HepG2 (cell line): ENCODE measurements at regions not wholly inside any gene's neighbourhood (a gene's known extent, or its start where the extent isn't known, plus 50 kb on each side); places are given as distances from the start of the nearest gene placed in this dataset.

Source experiments
- AHR ChIP-seq: IDR thresholded peaks from 2 replicates; pipeline ENCODE4 v1.6.1; 2018; ENCODE audit warnings: missing genetic modification reagents, missing compliant biosample characterization
- BRF2 ChIP-seq: sonication (generic); formaldehyde crosslinking; IDR thresholded peaks from 2 replicates; pipeline ENCODE4 v1.8.1; 2022; ENCODE audit warnings: mild to moderate bottlenecking, missing genetic modification reagents
- JUNB ChIP-seq: sonication (generic); formaldehyde crosslinking; IDR thresholded peaks from 2 replicates; pipeline ENCODE4 v1.8.0; 2022; ENCODE audit warnings: missing genetic modification reagents, mild to moderate bottlenecking, borderline replicate concordance
- MAFK ChIP-seq, 2 experiments: IDR thresholded peaks in 1 of 2; conservative IDR thresholded peaks in 1 of 2; 2 replicates each; pipeline ENCODE4 v1.6.1; 2011; ENCODE audit warnings: improper control_type of control experiment in 2 of 2, low read length in 2 of 2
- PAWR ChIP-seq: sonication (generic); formaldehyde crosslinking; IDR thresholded peaks from 2 replicates; pipeline ENCODE4 v1.4.0; 2020; ENCODE audit warnings: missing genetic modification reagents, mild to moderate bottlenecking, borderline replicate concordance
- RELA ChIP-seq: sonication (generic); formaldehyde crosslinking; IDR thresholded peaks from 2 replicates; pipeline ENCODE4 v1.4.0; 2020; ENCODE audit warnings: missing genetic modification reagents
- SP1 ChIP-seq, 2 experiments: fragments of 450-650 bp in 1 of 2; sonication (generic) in 1 of 2; formaldehyde crosslinking in 1 of 2; IDR thresholded peaks; 2 replicates each; pipeline versions ENCODE4 v1.4.0 to v1.6.1; 2016 to 2020; ENCODE audit warnings: missing genetic modification reagents in 1 of 2
- SP140L ChIP-seq: sonication (generic); formaldehyde crosslinking; IDR thresholded peaks from 2 replicates; pipeline ENCODE4 v1.4.0; 2020; ENCODE audit warnings: missing genetic modification reagents, borderline replicate concordance
- TEAD2 ChIP-seq: sonication (generic); formaldehyde crosslinking; IDR thresholded peaks from 2 replicates; pipeline ENCODE4 v1.9.0; 2021; ENCODE audit warnings: missing genetic modification reagents
- TMF1 ChIP-seq: sonication (generic); formaldehyde crosslinking; IDR thresholded peaks from 2 replicates; pipeline ENCODE4 v1.8.1; 2022; ENCODE audit warnings: low read depth, missing genetic modification reagents
- TP53 ChIP-seq: sonication (generic); formaldehyde crosslinking; conservative IDR thresholded peaks from 2 replicates; pipeline ENCODE4 v1.4.0; 2020; ENCODE audit warnings: missing genetic modification reagents
- ZFP36L1 ChIP-seq: sonication (generic); formaldehyde crosslinking; IDR thresholded peaks from 2 replicates; pipeline ENCODE4 v1.8.0; 2022; ENCODE audit warnings: mild to moderate bottlenecking, missing genetic modification reagents, moderate library complexity
- ZNF121 ChIP-seq: sonication (generic); formaldehyde crosslinking; IDR thresholded peaks from 2 replicates; pipeline ENCODE4 v1.5.0; 2020; ENCODE audit warnings: mild to moderate bottlenecking, missing genetic modification reagents
- ZNF124 ChIP-seq: sonication (generic); formaldehyde crosslinking; IDR thresholded peaks from 2 replicates; pipeline ENCODE4 v1.4.0; 2020; ENCODE audit warnings: missing genetic modification reagents
- ZNF160 ChIP-seq: sonication (generic); formaldehyde crosslinking; IDR thresholded peaks from 2 replicates; pipeline ENCODE4 v1.8.0; 2022; ENCODE audit warnings: mild to moderate bottlenecking, inconsistent platforms, missing genetic modification reagents
- ZNF224 ChIP-seq: sonication (generic); formaldehyde crosslinking; IDR thresholded peaks from 2 replicates; pipeline ENCODE4 v1.5.0; 2020; ENCODE audit warnings: mild to moderate bottlenecking, missing genetic modification reagents
- ZNF570 ChIP-seq: sonication (generic); formaldehyde crosslinking; IDR thresholded peaks from 2 replicates; pipeline ENCODE4 v1.4.0; 2020; ENCODE audit warnings: mild to moderate bottlenecking, missing genetic modification reagents, borderline replicate concordance
- ZNF615 ChIP-seq: sonication (generic); formaldehyde crosslinking; IDR thresholded peaks from 2 replicates; pipeline ENCODE4 v1.5.0; 2020; ENCODE audit warnings: mild to moderate bottlenecking, missing genetic modification reagents, borderline replicate concordance
- ZNF639 ChIP-seq: conservative IDR thresholded peaks from 2 replicates; pipeline ENCODE4 v1.6.1; 2018; ENCODE audit warnings: missing genetic modification reagents
- ZSCAN5A ChIP-seq: sonication (generic); formaldehyde crosslinking; IDR thresholded peaks from 2 replicates; pipeline ENCODE4 v1.8.0; 2022; ENCODE audit warnings: mild to moderate bottlenecking, missing genetic modification reagents, borderline replicate concordance
- TF ChIP-seq, protein P1 (sequence below): sonication (generic); formaldehyde crosslinking; IDR thresholded peaks from 2 replicates; pipeline ENCODE4 v1.4.0; 2020; ENCODE audit warnings: mild to moderate bottlenecking, missing genetic modification reagents
- TF ChIP-seq, protein P2 (sequence below): IDR thresholded peaks from 2 replicates; pipeline ENCODE4 v1.6.1; 2016; ENCODE audit warnings: missing compliant biosample characterization, missing genetic modification reagents, borderline replicate concordance

DNA sequence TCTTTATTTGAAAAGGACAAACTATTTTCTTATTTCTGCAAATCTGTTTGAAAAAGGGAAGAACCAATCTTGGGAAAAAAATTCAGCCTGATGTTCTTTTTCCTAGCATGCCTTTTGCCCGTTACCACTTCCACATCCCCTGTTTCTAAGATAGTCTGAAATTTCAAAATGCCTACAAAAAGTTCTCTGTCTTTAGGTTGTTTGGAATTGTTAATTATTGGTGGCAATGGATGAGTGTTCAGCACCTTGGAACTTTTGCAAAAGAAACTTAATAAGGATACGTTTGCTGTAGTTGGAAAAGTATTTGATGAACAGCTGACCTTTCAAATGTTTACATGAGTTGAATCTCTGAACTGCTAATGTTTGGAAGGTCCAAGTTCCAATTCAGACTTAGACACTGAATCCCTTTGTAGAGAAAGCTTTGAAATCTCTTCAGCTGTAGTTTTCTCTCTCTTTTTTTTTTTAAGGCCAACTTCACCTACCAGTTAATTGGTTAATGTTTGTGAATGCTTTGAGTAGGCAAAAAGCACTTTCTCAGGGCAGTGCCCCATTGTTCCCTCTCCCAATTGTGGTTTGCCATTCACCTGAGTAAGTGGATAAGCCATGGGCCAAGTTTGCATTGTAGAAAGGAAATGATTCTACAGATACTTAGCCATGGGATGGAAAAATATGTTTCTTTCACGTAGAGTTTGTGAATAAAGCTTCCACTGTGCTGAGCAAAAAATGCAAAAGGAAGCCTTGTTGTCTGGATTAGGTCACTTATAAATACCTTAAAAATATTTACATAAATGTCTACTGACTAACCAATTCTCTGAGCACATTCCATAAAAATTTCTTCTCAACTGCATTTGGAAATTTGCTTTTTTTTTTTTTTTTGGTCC, 156.4 kb upstream of the ELL2 start (continued):
- TF ChIP-seq AHR (CRISPR knock-in tag) (no peak; the same call in 1 of the 2 replicates), ZNF121 (CRISPR knock-in tag) (no peak), SP1 (IDR thresholded peaks at IDR 0.05) (no peak), SP1 (CRISPR knock-in tag; IDR thresholded peaks at IDR 0.05) (no peak), ZNF224 (CRISPR knock-in tag) (no peak), MAFK (conservative IDR thresholded peaks at IDR 0.05 in 1 of 2, IDR thresholded peaks at IDR 0.05 in 1 of 2; ENCODE audit: low read length in 2 of 2) (peak; percentile 40 to 41), ZNF124 (peak; percentile 84), TMF1 (CRISPR knock-in tag) (peak; percentile 42; the same call in 1 of the 2 replicates), PAWR (no peak), ZSCAN5A (CRISPR knock-in tag) (peak; percentile 92; the same call in 1 of the 2 replicates), ZFP36L1 (CRISPR knock-in tag) (no peak), ZNF570 (no peak), TP53 (CRISPR knock-in tag) (no peak; the same call in 1 of the 2 replicates), BRF2 (CRISPR knock-in tag) (peak; percentile 66; the same call in 1 of the 2 replicates), SP140L (CRISPR knock-in tag) (0 out of 2 replicates have a peak, but pooled peaks have one; percentile 29), ZNF615 (CRISPR knock-in tag) (no peak), ZNF160 (CRISPR knock-in tag) (0 out of 2 replicates have a peak, but pooled peaks have one; percentile 30), ZNF639 (CRISPR knock-in tag) (no peak), TEAD2 (no peak), RELA (CRISPR knock-in tag) (no peak), JUNB (CRISPR knock-in tag) (no peak; the same call in 1 of the 2 replicates)
- TF ChIP-seq, protein P1, sequence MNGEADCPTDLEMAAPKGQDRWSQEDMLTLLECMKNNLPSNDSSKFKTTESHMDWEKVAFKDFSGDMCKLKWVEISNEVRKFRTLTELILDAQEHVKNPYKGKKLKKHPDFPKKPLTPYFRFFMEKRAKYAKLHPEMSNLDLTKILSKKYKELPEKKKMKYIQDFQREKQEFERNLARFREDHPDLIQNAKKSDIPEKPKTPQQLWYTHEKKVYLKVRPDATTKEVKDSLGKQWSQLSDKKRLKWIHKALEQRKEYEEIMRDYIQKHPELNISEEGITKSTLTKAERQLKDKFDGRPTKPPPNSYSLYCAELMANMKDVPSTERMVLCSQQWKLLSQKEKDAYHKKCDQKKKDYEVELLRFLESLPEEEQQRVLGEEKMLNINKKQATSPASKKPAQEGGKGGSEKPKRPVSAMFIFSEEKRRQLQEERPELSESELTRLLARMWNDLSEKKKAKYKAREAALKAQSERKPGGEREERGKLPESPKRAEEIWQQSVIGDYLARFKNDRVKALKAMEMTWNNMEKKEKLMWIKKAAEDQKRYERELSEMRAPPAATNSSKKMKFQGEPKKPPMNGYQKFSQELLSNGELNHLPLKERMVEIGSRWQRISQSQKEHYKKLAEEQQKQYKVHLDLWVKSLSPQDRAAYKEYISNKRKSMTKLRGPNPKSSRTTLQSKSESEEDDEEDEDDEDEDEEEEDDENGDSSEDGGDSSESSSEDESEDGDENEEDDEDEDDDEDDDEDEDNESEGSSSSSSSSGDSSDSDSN (CRISPR knock-in tag): no peak
- TF ChIP-seq, protein P2, sequence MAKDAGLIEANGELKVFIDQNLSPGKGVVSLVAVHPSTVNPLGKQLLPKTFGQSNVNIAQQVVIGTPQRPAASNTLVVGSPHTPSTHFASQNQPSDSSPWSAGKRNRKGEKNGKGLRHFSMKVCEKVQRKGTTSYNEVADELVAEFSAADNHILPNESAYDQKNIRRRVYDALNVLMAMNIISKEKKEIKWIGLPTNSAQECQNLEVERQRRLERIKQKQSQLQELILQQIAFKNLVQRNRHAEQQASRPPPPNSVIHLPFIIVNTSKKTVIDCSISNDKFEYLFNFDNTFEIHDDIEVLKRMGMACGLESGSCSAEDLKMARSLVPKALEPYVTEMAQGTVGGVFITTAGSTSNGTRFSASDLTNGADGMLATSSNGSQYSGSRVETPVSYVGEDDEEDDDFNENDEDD (CRISPR knock-in tag): no peak
